Gastrocnemius medialis (tissue), 4 donors: ENCODE measurements at regions not wholly inside any gene's neighbourhood (a gene's known extent, or its start where the extent isn't known, plus 50 kb on each side); places are given as distances from the start of the nearest gene placed in this dataset.

ENCODE experiments used
- CTCF ChIP-seq, 5 experiments: fragments of 450-650 bp in 3 of 5; fragments of 200-600 bp in 2 of 5; sonication (generic) in 2 of 5; IDR thresholded peaks in 4 of 5; conservative IDR thresholded peaks in 1 of 5; 1 replicate in 4 of 5; 2 replicates in 1 of 5; pipeline ENCODE4 v1.5.1; 2016 to 2019; ENCODE audit warnings: antibody characterized with exemption in 5 of 5, mild to moderate bottlenecking in 3 of 5, moderate library complexity in 3 of 5
- POLR2A ChIP-seq, 2 donors: fragments of 450-650 bp; IDR thresholded peaks; one replicate each; pipeline ENCODE4 v1.6.1; 2017; ENCODE audit warnings: antibody characterized with exemption in 2 of 2, mild to moderate bottlenecking in 2 of 2, moderate library complexity in 2 of 2

GRCh38 chr3:193053046-193053435, 135.4 kb upstream of the MB21D2 start:
- TF ChIP-seq CTCF (IDR thresholded peaks at IDR 0.05 in 4 of 5, conservative IDR thresholded peaks at IDR 0.05 in 1 of 5) (no peak), POLR2A (IDR thresholded peaks at IDR 0.05) (no peak)
